HepG2 (cell line): ENCODE measurements at regions not wholly inside any gene's neighbourhood (a gene's known extent, or its start where the extent isn't known, plus 50 kb on each side); places are given as distances from the start of the nearest gene placed in this dataset.

ENCODE experiments used
- KLF13 ChIP-seq: sonication (generic); formaldehyde crosslinking; IDR thresholded peaks from 2 replicates; pipeline ENCODE4 v1.4.0; 2020; ENCODE audit warnings: mild to moderate bottlenecking, missing genetic modification reagents
- THRA ChIP-seq: sonication (generic); formaldehyde crosslinking; IDR thresholded peaks from 2 replicates; pipeline ENCODE4 v1.4.0; 2020; ENCODE audit warnings: missing genetic modification reagents, borderline replicate concordance
- ZNF512 ChIP-seq: sonication (generic); formaldehyde crosslinking; IDR thresholded peaks from 2 replicates; pipeline ENCODE4 v1.4.0; 2020; ENCODE audit warnings: mild to moderate bottlenecking, missing genetic modification reagents

DNA sequence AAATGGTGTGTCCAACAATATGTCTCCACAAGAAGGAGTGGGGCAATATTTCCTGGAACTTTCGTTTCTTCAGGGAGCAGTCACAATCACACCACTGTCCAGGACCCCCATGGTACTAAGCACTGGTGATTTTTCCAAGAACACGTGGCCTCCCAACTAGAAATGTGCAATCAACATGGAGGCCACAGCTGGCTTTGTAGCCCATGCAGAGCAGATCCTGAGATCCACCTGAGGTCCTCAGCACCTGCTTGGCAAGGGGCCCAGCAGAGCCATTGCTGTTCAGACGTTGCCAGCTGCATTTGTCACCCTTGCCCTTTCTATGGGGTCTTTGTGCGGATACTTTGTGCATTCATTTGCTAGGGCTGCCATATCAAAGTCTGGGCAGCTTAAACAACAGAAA lies 334.5 kb upstream of the IRX4 start:
- TF ChIP-seq KLF13 (CRISPR knock-in tag) (no peak), THRA (CRISPR knock-in tag) (no peak), ZNF512 (CRISPR knock-in tag) (no peak)
